ENCODE measurements at regions not wholly inside any gene's neighbourhood (a gene's known extent, or its start where the extent isn't known, plus 50 kb on each side); places are given as distances from the start of the nearest gene placed in this dataset.

DNA sequence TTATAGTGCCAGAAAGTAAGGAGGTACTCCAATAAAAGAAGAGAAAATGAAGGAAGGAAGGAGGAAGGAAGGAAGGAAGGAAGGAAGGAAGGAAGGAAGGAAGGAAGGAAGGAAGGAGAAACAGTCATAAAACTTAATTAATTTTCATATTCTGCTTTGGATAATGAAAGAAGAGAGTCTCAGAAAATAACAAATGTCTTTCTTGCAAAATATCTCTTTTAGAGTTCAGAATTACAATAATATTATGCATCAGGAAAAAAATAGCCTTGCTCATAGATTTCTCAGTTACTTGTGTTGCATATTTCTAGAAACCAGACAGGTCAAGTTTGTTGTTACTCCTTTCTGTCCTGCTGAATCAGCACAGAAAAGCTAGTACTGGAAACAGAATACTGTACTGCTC, 130.1 kb upstream of the DKK2 start:
- intact Hi-C loops (cut with DNase I): no loop called here
- Histone ChIP-seq H3K4me3 (no peak overlapping the region), H3K27me3 (no peaks in the 10 kb centered on the region), H3K27ac (no peak overlapping the region), H3K4me1 (no peaks in the 10 kb centered on the region), H3K9me3 (peaks cover 5% of the 10 kb centered on the region), H3K36me3 (no peaks in the 10 kb centered on the region)
- DNase-seq (ENCODE audit: extremely low spot score in 2 of 2): no peak
- no peak for TF ChIP-seq POLR2AphosphoS5 (IDR thresholded peaks at IDR 0.05; ENCODE audit: insufficient read depth in 1 of 2, low read depth in 1 of 2)
- no peak for TF ChIP-seq POLR2A (IDR thresholded peaks at IDR 0.05)
- TF ChIP-seq, protein P1, sequence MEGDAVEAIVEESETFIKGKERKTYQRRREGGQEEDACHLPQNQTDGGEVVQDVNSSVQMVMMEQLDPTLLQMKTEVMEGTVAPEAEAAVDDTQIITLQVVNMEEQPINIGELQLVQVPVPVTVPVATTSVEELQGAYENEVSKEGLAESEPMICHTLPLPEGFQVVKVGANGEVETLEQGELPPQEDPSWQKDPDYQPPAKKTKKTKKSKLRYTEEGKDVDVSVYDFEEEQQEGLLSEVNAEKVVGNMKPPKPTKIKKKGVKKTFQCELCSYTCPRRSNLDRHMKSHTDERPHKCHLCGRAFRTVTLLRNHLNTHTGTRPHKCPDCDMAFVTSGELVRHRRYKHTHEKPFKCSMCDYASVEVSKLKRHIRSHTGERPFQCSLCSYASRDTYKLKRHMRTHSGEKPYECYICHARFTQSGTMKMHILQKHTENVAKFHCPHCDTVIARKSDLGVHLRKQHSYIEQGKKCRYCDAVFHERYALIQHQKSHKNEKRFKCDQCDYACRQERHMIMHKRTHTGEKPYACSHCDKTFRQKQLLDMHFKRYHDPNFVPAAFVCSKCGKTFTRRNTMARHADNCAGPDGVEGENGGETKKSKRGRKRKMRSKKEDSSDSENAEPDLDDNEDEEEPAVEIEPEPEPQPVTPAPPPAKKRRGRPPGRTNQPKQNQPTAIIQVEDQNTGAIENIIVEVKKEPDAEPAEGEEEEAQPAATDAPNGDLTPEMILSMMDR (IDR thresholded peaks at IDR 0.05): no peak

DNA sequence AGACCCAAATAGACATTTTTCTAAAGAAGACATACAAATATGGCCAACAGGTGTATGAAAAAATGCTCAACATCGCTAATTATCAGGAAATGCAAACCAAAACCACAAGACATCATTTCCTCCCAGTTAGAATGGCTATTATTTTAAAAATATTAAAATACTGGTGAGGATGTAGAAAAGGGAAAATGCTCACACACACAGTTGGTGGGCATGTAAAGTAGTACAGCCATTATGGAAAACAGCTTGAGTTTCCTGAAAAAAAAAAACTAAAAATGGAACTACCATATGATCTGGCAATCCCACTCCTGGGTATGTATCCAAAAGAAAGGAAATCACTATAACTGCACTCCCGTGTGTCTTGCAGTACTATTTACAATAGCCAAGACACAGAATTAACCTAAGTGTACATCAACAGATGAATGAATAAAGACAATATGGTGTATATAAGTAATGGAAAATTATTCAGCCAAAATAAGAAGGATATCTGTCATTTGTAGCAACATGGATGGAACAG, 128.9 kb upstream of the DKK2 start:
- no peak overlapping the region for H3K4me3 ChIP-seq
- no peak for TF ChIP-seq POLR2AphosphoS5 (IDR thresholded peaks at IDR 0.05; ENCODE audit: insufficient read depth in 1 of 2, low read depth in 1 of 2)
- no peak for TF ChIP-seq POLR2A (IDR thresholded peaks at IDR 0.05)
- TF ChIP-seq, protein P1 (IDR thresholded peaks at IDR 0.05): no peak
- no peak overlapping the region for H3K27ac ChIP-seq
- no peaks in the 10 kb centered on the region for H3K27me3 ChIP-seq
- intact Hi-C loops (cut with DNase I): no loop called here
- H3K4me1 ChIP-seq: no peaks in the 10 kb centered on the region
- H3K36me3 ChIP-seq: no peaks in the 10 kb centered on the region
- DNase-seq (ENCODE audit: extremely low spot score in 2 of 2): no peak
- peaks cover 5% of the 10 kb centered on the region for H3K9me3 ChIP-seq

DNA sequence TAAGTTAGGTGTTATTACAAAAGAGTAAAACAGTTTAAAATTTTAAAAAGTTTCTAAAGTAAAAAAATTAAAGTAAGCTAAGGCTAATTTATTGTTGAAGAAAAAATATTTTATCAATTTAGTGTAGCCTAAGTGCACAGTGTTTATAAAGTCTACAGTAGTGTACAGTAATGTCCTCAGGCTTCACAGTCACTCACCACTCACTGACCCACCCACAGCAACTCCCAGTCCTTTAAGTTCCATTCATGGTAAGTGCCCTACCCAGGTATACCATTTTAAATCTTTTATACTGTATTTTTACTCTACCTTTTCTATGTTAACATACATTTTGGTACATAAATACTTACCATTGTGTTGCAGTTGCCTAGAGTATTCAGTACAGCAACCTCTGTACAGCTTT, 120.3 kb upstream of the DKK2 start:
- TF ChIP-seq, protein P1 (IDR thresholded peaks at IDR 0.05): no peak
- no peak for TF ChIP-seq POLR2AphosphoS5 (IDR thresholded peaks at IDR 0.05; ENCODE audit: insufficient read depth in 1 of 2, low read depth in 1 of 2)
- TF ChIP-seq POLR2A (IDR thresholded peaks at IDR 0.05): no peak
- DNase-seq (ENCODE audit: extremely low spot score in 2 of 2): no peak
- intact Hi-C loops (cut with DNase I): no loop called here
- no peak overlapping the region for H3K4me3 ChIP-seq
- H3K36me3 ChIP-seq: no peaks in the 10 kb centered on the region
- H3K27me3 ChIP-seq: no peaks in the 10 kb centered on the region
- H3K27ac ChIP-seq: no peak overlapping the region
- no peaks in the 10 kb centered on the region for H3K9me3 ChIP-seq
- no peaks in the 10 kb centered on the region for H3K4me1 ChIP-seq

DNA sequence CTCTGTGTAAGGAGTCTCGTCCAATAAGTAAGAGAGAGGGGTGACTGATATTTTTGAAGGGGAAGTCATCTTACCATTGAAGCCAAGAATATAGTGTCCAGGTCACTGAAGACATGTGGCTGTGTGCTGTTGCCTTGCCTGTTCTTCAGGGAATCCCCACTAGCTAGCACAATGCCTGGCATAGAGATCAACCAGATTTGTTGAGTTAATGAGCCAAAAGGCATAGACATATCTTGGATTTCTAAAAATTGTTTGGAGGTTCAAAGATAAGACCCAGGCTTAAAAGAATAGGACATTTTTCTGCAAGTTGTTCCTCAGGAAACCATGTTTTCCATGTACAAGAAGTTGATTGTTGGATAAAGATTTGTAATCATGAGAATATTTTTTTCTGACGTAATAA, 119.3 kb upstream of the DKK2 start:
- Histone ChIP-seq H3K4me1 (no peaks in the 10 kb centered on the region), H3K36me3 (no peaks in the 10 kb centered on the region), H3K9me3 (no peaks in the 10 kb centered on the region), H3K27ac (no peak overlapping the region), H3K4me3 (no peak overlapping the region), H3K27me3 (no peaks in the 10 kb centered on the region)
- TF ChIP-seq, protein P1 (IDR thresholded peaks at IDR 0.05): no peak
- TF ChIP-seq POLR2A (IDR thresholded peaks at IDR 0.05): no peak
- no peak for TF ChIP-seq POLR2AphosphoS5 (IDR thresholded peaks at IDR 0.05; ENCODE audit: insufficient read depth in 1 of 2, low read depth in 1 of 2)
- intact Hi-C loops (cut with DNase I): no loop called here
- no peak for DNase-seq (ENCODE audit: extremely low spot score in 2 of 2)

DNA sequence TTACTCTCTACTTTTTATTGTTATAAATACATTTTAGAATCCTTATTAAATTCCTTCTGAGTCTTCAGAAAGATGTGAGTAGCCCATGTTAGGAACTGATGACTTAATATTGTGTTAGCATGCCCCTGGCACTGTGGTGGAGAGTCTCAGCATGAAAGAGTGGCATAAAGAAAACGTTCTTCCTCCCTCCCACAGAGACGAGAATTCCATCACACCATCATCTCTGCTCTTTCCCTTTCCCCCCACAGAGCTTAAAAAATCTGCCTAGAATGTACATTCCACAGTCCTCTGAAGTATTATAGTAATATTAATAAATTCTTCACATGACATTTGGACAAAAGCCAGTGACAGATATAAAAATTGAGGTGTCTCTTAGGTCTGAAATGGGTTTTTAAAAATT, 117.8 kb upstream of the DKK2 start:
- H3K4me1 ChIP-seq: no peaks in the 10 kb centered on the region
- no peaks in the 10 kb centered on the region for H3K36me3 ChIP-seq
- no peaks in the 10 kb centered on the region for H3K9me3 ChIP-seq
- TF ChIP-seq, protein P1 (IDR thresholded peaks at IDR 0.05): no peak
- TF ChIP-seq POLR2A (IDR thresholded peaks at IDR 0.05): no peak
- no peak for TF ChIP-seq POLR2AphosphoS5 (IDR thresholded peaks at IDR 0.05; ENCODE audit: insufficient read depth in 1 of 2, low read depth in 1 of 2)
- H3K27me3 ChIP-seq: no peaks in the 10 kb centered on the region
- H3K4me3 ChIP-seq: no peak overlapping the region
- intact Hi-C loops (cut with DNase I): no loop called here
- no peak overlapping the region for H3K27ac ChIP-seq
- DNase-seq (ENCODE audit: extremely low spot score in 2 of 2): no peak
